ENCODE measurements at regions not wholly inside any gene's neighbourhood (a gene's known extent, or its start where the extent isn't known, plus 50 kb on each side); places are given as distances from the start of the nearest gene placed in this dataset.

DNA sequence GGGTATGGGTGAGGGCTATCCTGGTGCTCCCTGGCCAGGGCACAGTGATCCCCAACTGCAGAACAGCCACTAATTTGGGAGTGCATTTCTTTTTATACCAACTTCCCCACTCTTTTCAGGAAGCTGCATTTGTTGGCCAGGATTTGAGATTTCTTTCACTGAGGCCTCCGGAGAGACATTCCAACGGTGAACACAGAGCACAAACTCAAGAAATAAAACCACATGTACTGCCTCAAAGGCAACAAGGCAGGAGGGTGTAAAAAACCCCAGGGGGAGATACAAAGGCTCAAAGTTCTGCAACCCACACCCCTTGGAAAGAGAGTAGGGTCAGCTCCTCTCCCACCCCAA is 65.3 kb downstream of the CPN2 start:
- TF ChIP-seq POLR2A (IDR thresholded peaks at IDR 0.05; ENCODE audit: low read depth, low read length), result no peak
- TF ChIP-seq POLR2AphosphoS5 (IDR thresholded peaks at IDR 0.05; ENCODE audit: low read depth, low read length), result no peak
